HepG2 (cell line): ENCODE measurements at regions not wholly inside any gene's neighbourhood (a gene's known extent, or its start where the extent isn't known, plus 50 kb on each side); places are given as distances from the start of the nearest gene placed in this dataset.

Experiments used
- ATAC-seq: fragments of 200-7000 bp; cut with Tn5 transposase; 3 replicates; pipeline ENCODE4 v1.9.1; 2020; ENCODE audit warnings: mild to moderate bottlenecking, moderate library complexity
- BruUV-seq: library from RNA; stranded (reverse); fragments of 400-500 nt; replicated peaks from 2 replicates; lab custom pipeline; 2021; lab: Mats Ljungman, UMichigan
- CTCF ChIA-PET: fragments of 300-600 bp; formaldehyde crosslinking; extraction: SDS; loops from one replicate; lab custom pipeline; 2021; ENCODE audit warnings: low total read pairs, inconsistent platforms, low intra/inter-chr PET ratio; lab: Yijun Ruan, JAX
- POLR2A ChIA-PET: fragments of 350-600 bp; sonication (Branson Sonifier 250); formaldehyde crosslinking; loops from one replicate; lab custom pipeline; 2020; ENCODE audit warnings: antibody characterized with exemption, inconsistent platforms; lab: Yijun Ruan, JAX
- DNase-seq: peaks from one replicate; pipeline ENCODE4 v3.0.0-alpha.2; 2015; ENCODE audit warnings: low spot score
- FAIRE-seq: peaks from 3 replicates; lab custom pipeline; 2011; peaks lifted over from hg19 to GRCh38; lab: Jason Lieb, UNC
- H2AFZ ChIP-seq: one replicate; pipeline ENCODE4 v1.6.1; 2011; ENCODE audit warnings: low read length, inconsistent platforms
- H3K27ac ChIP-seq: fragments of 300-600 bp; 3 replicates; pipeline ENCODE4 v1.8.0; 2011; ENCODE audit warnings: mixed run types, mild to moderate bottlenecking, mixed read lengths, low read length, inconsistent platforms; ENCODE audit not compliant: insufficient read depth; ENCODE audit errors: extremely low read length
- H3K27me3 ChIP-seq, 2 experiments: fragments of 200-600 bp in 1 of 2; 2 replicates in 1 of 2; 3 replicates in 1 of 2; pipeline versions ENCODE4 v1.6.0 to v1.8.0; 2011; ENCODE audit warnings: low read length in 2 of 2, mild to moderate bottlenecking in 2 of 2, moderate library complexity in 2 of 2, inconsistent platforms in 1 of 2; ENCODE audit not compliant: insufficient read depth in 2 of 2, control insufficient read depth in 1 of 2
- H3K36me3 ChIP-seq, 2 experiments: fragments of 200-600 bp in 1 of 2; replicated peaks in 1 of 2; 2 replicates in 1 of 2; 3 replicates in 1 of 2; pipeline versions ENCODE4 v1.5.1 to v1.8.0; 2011; ENCODE audit warnings: low read length in 2 of 2, inconsistent platforms in 1 of 2; ENCODE audit not compliant: insufficient read depth in 2 of 2, control insufficient read depth in 1 of 2
- H3K4me1 ChIP-seq: 2 replicates; pipeline ENCODE4 v1.5.1; 2012; ENCODE audit warnings: low read length, inconsistent platforms; ENCODE audit not compliant: insufficient read depth
- H3K4me2 ChIP-seq: 2 replicates; pipeline ENCODE4 v1.6.0; 2011; ENCODE audit warnings: low read depth, low read length, inconsistent platforms
- H3K4me3 ChIP-seq, 3 experiments: fragments of 200-600 bp in 1 of 3; sonication (generic), shearing (Covaris generic) in 1 of 3; replicated peaks in 1 of 3; 2 replicates each; pipeline ENCODE4 v1.5.1; 2011 to 2016; ENCODE audit warnings: low read length in 3 of 3, inconsistent platforms in 2 of 3, low read depth in 2 of 3, mild to moderate bottlenecking in 2 of 3, control low read depth in 1 of 3, mixed read lengths in 1 of 3; ENCODE audit not compliant: insufficient read depth in 1 of 3
- H3K79me2 ChIP-seq: one replicate; pipeline ENCODE4 v1.6.1; 2011; ENCODE audit warnings: low read length, inconsistent platforms; ENCODE audit not compliant: insufficient read depth
- H3K9ac ChIP-seq: 2 replicates; pipeline ENCODE4 v1.6.0; 2011; ENCODE audit warnings: mild to moderate bottlenecking, low read depth, low read length, inconsistent platforms; ENCODE audit not compliant: insufficient read depth
- H3K9me3 ChIP-seq: 2 replicates; pipeline ENCODE4 v1.5.1; 2012; ENCODE audit warnings: mild to moderate bottlenecking, low read length
- H4K20me1 ChIP-seq: 2 replicates; pipeline ENCODE4 v1.6.0; 2011; ENCODE audit warnings: inconsistent platforms, mild to moderate bottlenecking, low read length, moderate library complexity; ENCODE audit not compliant: insufficient read depth
- AFF4 ChIP-seq: sonication (generic); formaldehyde crosslinking; IDR thresholded peaks from 2 replicates; pipeline ENCODE4 v1.4.0; 2020; ENCODE audit warnings: missing genetic modification reagents
- ARID2 ChIP-seq: sonication (generic); formaldehyde crosslinking; IDR thresholded peaks from 2 replicates; pipeline ENCODE4 v1.8.1; 2022; ENCODE audit warnings: mild to moderate bottlenecking, missing genetic modification reagents, borderline replicate concordance
- ATF7 ChIP-seq, 2 experiments: fragments of 450-650 bp in 1 of 2; sonication (generic) in 1 of 2; formaldehyde crosslinking in 1 of 2; IDR thresholded peaks; 2 replicates each; pipeline versions ENCODE4 v1.4.0 to v1.6.1; 2016 to 2020; ENCODE audit warnings: antibody characterized with exemption in 1 of 2, mild to moderate bottlenecking in 1 of 2, missing genetic modification reagents in 1 of 2
- CENPX ChIP-seq: sonication (generic); formaldehyde crosslinking; IDR thresholded peaks from 2 replicates; pipeline ENCODE4 v1.9.0; 2021; ENCODE audit warnings: mild to moderate bottlenecking, missing genetic modification reagents, moderate library complexity
- ISL2 ChIP-seq: sonication (generic); formaldehyde crosslinking; IDR thresholded peaks from 2 replicates; pipeline ENCODE4 v1.5.0; 2020; ENCODE audit warnings: missing genetic modification reagents
- MEIS1 ChIP-seq: sonication (generic); formaldehyde crosslinking; IDR thresholded peaks from 2 replicates; pipeline ENCODE4 v1.9.0; 2021; ENCODE audit warnings: mild to moderate bottlenecking, missing genetic modification reagents, moderate library complexity, borderline replicate concordance
- NFYB ChIP-seq: sonication (generic); formaldehyde crosslinking; IDR thresholded peaks from 2 replicates; pipeline ENCODE4 v1.4.0; 2020; ENCODE audit warnings: missing genetic modification reagents
- RBFOX2 ChIP-seq: fragments of 200-400 bp; formaldehyde crosslinking; IDR thresholded peaks from 2 replicates; pipeline ENCODE4 v1.6.1; 2017; ENCODE audit warnings: low read depth, mild to moderate bottlenecking, low read length
- TEAD2 ChIP-seq: sonication (generic); formaldehyde crosslinking; IDR thresholded peaks from 2 replicates; pipeline ENCODE4 v1.9.0; 2021; ENCODE audit warnings: missing genetic modification reagents
- TEAD3 ChIP-seq: optimal IDR thresholded peaks from 2 replicates; pipeline ENCODE3; 2016; ENCODE audit warnings: borderline replicate concordance
- U2AF1 ChIP-seq: fragments of 200-400 bp; formaldehyde crosslinking; optimal IDR thresholded peaks from 2 replicates; pipeline ENCODE3; 2017; ENCODE audit warnings: mild to moderate bottlenecking, low read depth, low read length
- ZBTB7A ChIP-seq: sonication (generic); formaldehyde crosslinking; IDR thresholded peaks from 2 replicates; pipeline ENCODE4 v1.8.0; 2022; ENCODE audit warnings: mild to moderate bottlenecking, missing genetic modification reagents
- ZNF546 ChIP-seq: sonication (generic); formaldehyde crosslinking; conservative IDR thresholded peaks from 2 replicates; pipeline ENCODE4 v1.8.1; 2023; ENCODE audit warnings: mild to moderate bottlenecking, missing genetic modification reagents
- ZNF878 ChIP-seq: sonication (generic); formaldehyde crosslinking; IDR thresholded peaks from 2 replicates; pipeline ENCODE4 v1.8.1; 2023; ENCODE audit warnings: mild to moderate bottlenecking, missing genetic modification reagents, moderate library complexity
- WGBS: methylation state at CpG from one replicate; pipeline ENCODE4 v1.1.6; 2017; ENCODE audit warnings: low lambda C conversion rate; 5-methylcytosine and 5-hydroxymethylcytosine counted together
- in situ Hi-C: cut with HindIII; loops from 2 replicates; pipeline ENCODE4 v1.10.0; 2017; ENCODE audit warnings: low pct_unique_long_range_greater_than_20kb; ENCODE audit not compliant: extremely low pct_ligation_motif_present
- intact Hi-C: fragments of 100-400 bp; cut with micrococcal nuclease; formaldehyde crosslinking; loops from one replicate; pipeline ENCODE4 v1.10.0; 2022; ENCODE audit not compliant: unreplicated experiment
- TF ChIP-seq, protein P1 (sequence below): IDR thresholded peaks from 2 replicates; pipeline ENCODE4 v1.6.1; 2016; ENCODE audit warnings: low read depth, missing genetic modification reagents, missing compliant biosample characterization
- TF ChIP-seq, protein P2 (sequence below): sonication (generic); formaldehyde crosslinking; conservative IDR thresholded peaks from 2 replicates; pipeline ENCODE4 v1.8.0; 2022; ENCODE audit warnings: missing genetic modification reagents

GRCh38 chr4:111923786-111924185 is 221.5 kb upstream of the FAM241A start:
- no peaks in the 10 kb centered on the region for H3K79me2 ChIP-seq
- ATAC-seq = no peak
- H2AFZ ChIP-seq = no peak overlapping the region
- no peak overlapping the region for H3K4me3 ChIP-seq
- no peak for DNase-seq
- ChIA-PET CTCF (no interaction called here), POLR2A (no interaction called here)
- no peak overlapping the region for H3K9ac ChIP-seq
- no peak overlapping the region for H3K4me2 ChIP-seq
- no peak for FAIRE-seq
- H4K20me1 ChIP-seq = no peaks in the 10 kb centered on the region
- H3K27me3 ChIP-seq = no peaks in the 10 kb centered on the region
- intact Hi-C loops (no loop called here), in situ Hi-C loops (no loop called here)
- no peak overlapping the region for H3K27ac ChIP-seq
- H3K36me3 ChIP-seq = no peaks in the 10 kb centered on the region
- no peaks in the 10 kb centered on the region for H3K9me3 ChIP-seq
- H3K4me1 ChIP-seq = no peaks in the 10 kb centered on the region
- 31% methylated on average over 6 of the region's 6 CpGs for WGBS
- no TSS peak for BruUV-seq
- TF ChIP-seq MEIS1 (CRISPR knock-in tag) (no peak), AFF4 (CRISPR knock-in tag) (no peak), TEAD3 (no peak), ZNF878 (no peak), NFYB (CRISPR knock-in tag) (no peak), ISL2 (no peak), ZBTB7A (CRISPR knock-in tag) (no peak), ZNF546 (CRISPR knock-in tag) (no peak), TEAD2 (CRISPR knock-in tag) (no peak), CENPX (CRISPR knock-in tag) (no peak), RBFOX2 (no peak), ARID2 (CRISPR knock-in tag) (no peak), U2AF1 (no peak), ATF7 (IDR thresholded peaks at IDR 0.05) (no peak), ATF7 (CRISPR knock-in tag; IDR thresholded peaks at IDR 0.05) (no peak)
- TF ChIP-seq, protein P1, sequence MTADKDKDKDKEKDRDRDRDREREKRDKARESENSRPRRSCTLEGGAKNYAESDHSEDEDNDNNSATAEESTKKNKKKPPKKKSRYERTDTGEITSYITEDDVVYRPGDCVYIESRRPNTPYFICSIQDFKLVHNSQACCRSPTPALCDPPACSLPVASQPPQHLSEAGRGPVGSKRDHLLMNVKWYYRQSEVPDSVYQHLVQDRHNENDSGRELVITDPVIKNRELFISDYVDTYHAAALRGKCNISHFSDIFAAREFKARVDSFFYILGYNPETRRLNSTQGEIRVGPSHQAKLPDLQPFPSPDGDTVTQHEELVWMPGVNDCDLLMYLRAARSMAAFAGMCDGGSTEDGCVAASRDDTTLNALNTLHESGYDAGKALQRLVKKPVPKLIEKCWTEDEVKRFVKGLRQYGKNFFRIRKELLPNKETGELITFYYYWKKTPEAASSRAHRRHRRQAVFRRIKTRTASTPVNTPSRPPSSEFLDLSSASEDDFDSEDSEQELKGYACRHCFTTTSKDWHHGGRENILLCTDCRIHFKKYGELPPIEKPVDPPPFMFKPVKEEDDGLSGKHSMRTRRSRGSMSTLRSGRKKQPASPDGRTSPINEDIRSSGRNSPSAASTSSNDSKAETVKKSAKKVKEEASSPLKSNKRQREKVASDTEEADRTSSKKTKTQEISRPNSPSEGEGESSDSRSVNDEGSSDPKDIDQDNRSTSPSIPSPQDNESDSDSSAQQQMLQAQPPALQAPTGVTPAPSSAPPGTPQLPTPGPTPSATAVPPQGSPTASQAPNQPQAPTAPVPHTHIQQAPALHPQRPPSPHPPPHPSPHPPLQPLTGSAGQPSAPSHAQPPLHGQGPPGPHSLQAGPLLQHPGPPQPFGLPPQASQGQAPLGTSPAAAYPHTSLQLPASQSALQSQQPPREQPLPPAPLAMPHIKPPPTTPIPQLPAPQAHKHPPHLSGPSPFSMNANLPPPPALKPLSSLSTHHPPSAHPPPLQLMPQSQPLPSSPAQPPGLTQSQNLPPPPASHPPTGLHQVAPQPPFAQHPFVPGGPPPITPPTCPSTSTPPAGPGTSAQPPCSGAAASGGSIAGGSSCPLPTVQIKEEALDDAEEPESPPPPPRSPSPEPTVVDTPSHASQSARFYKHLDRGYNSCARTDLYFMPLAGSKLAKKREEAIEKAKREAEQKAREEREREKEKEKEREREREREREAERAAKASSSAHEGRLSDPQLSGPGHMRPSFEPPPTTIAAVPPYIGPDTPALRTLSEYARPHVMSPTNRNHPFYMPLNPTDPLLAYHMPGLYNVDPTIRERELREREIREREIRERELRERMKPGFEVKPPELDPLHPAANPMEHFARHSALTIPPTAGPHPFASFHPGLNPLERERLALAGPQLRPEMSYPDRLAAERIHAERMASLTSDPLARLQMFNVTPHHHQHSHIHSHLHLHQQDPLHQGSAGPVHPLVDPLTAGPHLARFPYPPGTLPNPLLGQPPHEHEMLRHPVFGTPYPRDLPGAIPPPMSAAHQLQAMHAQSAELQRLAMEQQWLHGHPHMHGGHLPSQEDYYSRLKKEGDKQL (CRISPR knock-in tag) = no peak
- TF ChIP-seq, protein P2, sequence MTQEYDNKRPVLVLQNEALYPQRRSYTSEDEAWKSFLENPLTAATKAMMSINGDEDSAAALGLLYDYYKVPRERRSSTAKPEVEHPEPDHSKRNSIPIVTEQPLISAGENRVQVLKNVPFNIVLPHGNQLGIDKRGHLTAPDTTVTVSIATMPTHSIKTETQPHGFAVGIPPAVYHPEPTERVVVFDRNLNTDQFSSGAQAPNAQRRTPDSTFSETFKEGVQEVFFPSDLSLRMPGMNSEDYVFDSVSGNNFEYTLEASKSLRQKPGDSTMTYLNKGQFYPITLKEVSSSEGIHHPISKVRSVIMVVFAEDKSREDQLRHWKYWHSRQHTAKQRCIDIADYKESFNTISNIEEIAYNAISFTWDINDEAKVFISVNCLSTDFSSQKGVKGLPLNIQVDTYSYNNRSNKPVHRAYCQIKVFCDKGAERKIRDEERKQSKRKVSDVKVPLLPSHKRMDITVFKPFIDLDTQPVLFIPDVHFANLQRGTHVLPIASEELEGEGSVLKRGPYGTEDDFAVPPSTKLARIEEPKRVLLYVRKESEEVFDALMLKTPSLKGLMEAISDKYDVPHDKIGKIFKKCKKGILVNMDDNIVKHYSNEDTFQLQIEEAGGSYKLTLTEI (CRISPR knock-in tag) = no peak
